A549 (cell line): ENCODE measurements at regions not wholly inside any gene's neighbourhood (a gene's known extent, or its start where the extent isn't known, plus 50 kb on each side); places are given as distances from the start of the nearest gene placed in this dataset.

Experiments
- ATAC-seq, 2 experiments: fragments of 200-7000 bp in 1 of 2; fragments of >200 bp in 1 of 2; cut with Nextera tagmentation in 1 of 2; cut with Tn5 transposase in 1 of 2; 3 replicates each; pipeline versions ENCODE4 v1.8.0 to v1.9.1; 2018 to 2020; ENCODE audit warnings: mild to moderate bottlenecking in 1 of 2, moderate library complexity in 1 of 2
- CTCF ChIA-PET: fragments of 300-600 bp; sonication (Branson Sonifier 250); formaldehyde crosslinking; extraction: SDS; loops from one replicate; lab custom pipeline; 2021; ENCODE audit warnings: antibody characterized with exemption, inconsistent platforms; lab: Yijun Ruan, JAX
- POLR2A ChIA-PET: fragments of 350-600 bp; formaldehyde crosslinking; extraction: SDS; loops from one replicate; lab custom pipeline; 2021; ENCODE audit warnings: antibody characterized with exemption, inconsistent platforms; lab: Yijun Ruan, JAX
- DNase-seq, 2 experiments: peaks; one replicate each; pipeline versions ENCODE4 v3.0.0 to v3.0.0-alpha.2; 2011 to 2016; ENCODE audit warnings: low read depth in 1 of 2, low spot score in 1 of 2
- FAIRE-seq: peaks from 2 replicates; lab custom pipeline; 2011; peaks lifted over from hg19 to GRCh38; lab: Jason Lieb, UNC
- H3K27ac ChIP-seq, 2 experiments: fragments of >200 bp; sonication (Bioruptor Twin); formaldehyde crosslinking; 3 replicates each; pipeline ENCODE4 v1.5.1; 2016 to 2017
- H3K4me1 ChIP-seq: fragments of >200 bp; sonication (Bioruptor Twin); formaldehyde crosslinking; 3 replicates; pipeline ENCODE4 v1.6.1; 2016
- H3K4me2 ChIP-seq: fragments of >200 bp; sonication (Bioruptor Twin); formaldehyde crosslinking; 3 replicates; pipeline ENCODE4 v1.6.1; 2016
- H3K4me3 ChIP-seq: fragments of >200 bp; sonication (Bioruptor Twin); formaldehyde crosslinking; 3 replicates; pipeline ENCODE4 v1.5.1; 2016
- H3K9me3 ChIP-seq: fragments of >200 bp; sonication (Bioruptor Twin); formaldehyde crosslinking; 3 replicates; pipeline ENCODE4 v1.6.1; 2016
- CBX2 ChIP-seq: fragments of 200-600 bp; sonication (generic); IDR thresholded peaks from 2 replicates; pipeline ENCODE4 v1.6.1; 2016; ENCODE audit warnings: low read depth, mild to moderate bottlenecking, borderline replicate concordance
- CEBPB ChIP-seq, 2 experiments: fragments of >200 bp in 1 of 2; sonication (Bioruptor Twin) in 1 of 2; formaldehyde crosslinking in 1 of 2; IDR thresholded peaks; 2 replicates each; pipeline ENCODE4 v1.6.1; 2012 to 2016
- EHF ChIP-seq: fragments of 250-450 bp; sonication (Bioruptor Pico); IDR thresholded peaks from 2 replicates; pipeline ENCODE4 v1.5.0; 2020; ENCODE audit warnings: mild to moderate bottlenecking
- EHMT2 ChIP-seq: fragments of 200-600 bp; sonication (generic); IDR thresholded peaks from 2 replicates; pipeline ENCODE4 v1.6.1; 2016; ENCODE audit warnings: antibody characterized with exemption, low read depth, mild to moderate bottlenecking, moderate library complexity
- GATA3 ChIP-seq: IDR thresholded peaks from 2 replicates; pipeline ENCODE4 v1.6.1; 2012; ENCODE audit warnings: borderline replicate concordance
- HDAC2 ChIP-seq: fragments of 200-600 bp; sonication (generic); IDR thresholded peaks from 2 replicates; pipeline ENCODE4 v1.6.1; 2016
- JUN ChIP-seq, 2 experiments: fragments of >200 bp; sonication (Bioruptor Twin); formaldehyde crosslinking; IDR thresholded peaks; 2 replicates in 1 of 2; 3 replicates in 1 of 2; pipeline ENCODE4 v1.6.1; 2016 to 2017
- JUNB ChIP-seq: fragments of >200 bp; sonication (Bioruptor Twin); formaldehyde crosslinking; IDR thresholded peaks from 2 replicates; pipeline ENCODE4 v1.6.1; 2016
- KDM5A ChIP-seq: fragments of 200-600 bp; sonication (generic); IDR thresholded peaks from 2 replicates; pipeline ENCODE4 v1.6.1; 2016; ENCODE audit warnings: antibody characterized with exemption, mild to moderate bottlenecking
- NPAS2 ChIP-seq: fragments of 250-450 bp; sonication (Bioruptor Pico); IDR thresholded peaks from 2 replicates; pipeline ENCODE4 v1.8.0; 2022; ENCODE audit warnings: mild to moderate bottlenecking, moderate library complexity, borderline replicate concordance
- PHF8 ChIP-seq: fragments of 200-600 bp; sonication (generic); IDR thresholded peaks from 2 replicates; pipeline ENCODE4 v1.6.1; 2016; ENCODE audit warnings: low read depth, mild to moderate bottlenecking, antibody characterized with exemption, moderate library complexity, borderline replicate concordance
- RAD21 ChIP-seq, 2 experiments: fragments of >200 bp in 1 of 2; sonication (Bioruptor Twin) in 1 of 2; formaldehyde crosslinking in 1 of 2; IDR thresholded peaks in 1 of 2; conservative IDR thresholded peaks in 1 of 2; 2 replicates in 1 of 2; 3 replicates in 1 of 2; pipeline ENCODE4 v1.6.1; 2012 to 2018; ENCODE audit warnings: inconsistent platforms in 1 of 2
- RARB ChIP-seq: fragments of 250-450 bp; sonication (Bioruptor Pico); IDR thresholded peaks from 2 replicates; pipeline ENCODE4 v1.8.0; 2021; ENCODE audit warnings: mild to moderate bottlenecking, moderate library complexity
- RFX5 ChIP-seq: fragments of 450-650 bp; IDR thresholded peaks from 2 replicates; pipeline ENCODE4 v1.7.1; 2014; ENCODE audit warnings: antibody characterized with exemption, mild to moderate bottlenecking, moderate library complexity
- RNF2 ChIP-seq: fragments of 200-600 bp; sonication (generic); IDR thresholded peaks from 2 replicates; pipeline ENCODE4 v1.6.1; 2016; ENCODE audit warnings: low read depth, mild to moderate bottlenecking, antibody characterized with exemption, moderate library complexity, borderline replicate concordance
- SMC3 ChIP-seq: fragments of >200 bp; sonication (Bioruptor Twin); formaldehyde crosslinking; IDR thresholded peaks from 3 replicates; pipeline ENCODE4 v1.6.1; 2018; ENCODE audit warnings: inconsistent platforms
- TP53 ChIP-seq: fragments of 250-450 bp; sonication (Bioruptor Pico); IDR thresholded peaks from 2 replicates; pipeline ENCODE4 v1.5.0; 2021; ENCODE audit warnings: mild to moderate bottlenecking, moderate library complexity
- ZFP36 ChIP-seq: fragments of 450-650 bp; IDR thresholded peaks from 2 replicates; pipeline ENCODE4 v1.6.1; 2014; ENCODE audit warnings: borderline replicate concordance; ENCODE audit not compliant: partially characterized antibody
- ZSCAN20 ChIP-seq: fragments of 250-450 bp; sonication (Bioruptor Pico); IDR thresholded peaks from 2 replicates; pipeline ENCODE4 v1.8.0; 2022; ENCODE audit warnings: mild to moderate bottlenecking, moderate library complexity
- WGBS: methylation state at CpG from one replicate; pipeline ENCODE4 v1.1.6; 2017; ENCODE audit errors: missing lambda C conversion rate; 5-methylcytosine and 5-hydroxymethylcytosine counted together
- TF ChIP-seq, protein P1 (sequence below): fragments of 250-450 bp; sonication (Bioruptor Pico); IDR thresholded peaks from 2 replicates; pipeline ENCODE4 v1.5.0; 2020; ENCODE audit warnings: low read depth, mild to moderate bottlenecking, moderate library complexity
- TF ChIP-seq, protein P2 (sequence below): fragments of 150-350 bp; IDR thresholded peaks from 2 replicates; pipeline ENCODE4 v1.6.1; 2014; ENCODE audit warnings: low read depth, mild to moderate bottlenecking, low read length
- TF ChIP-seq, protein P3 (sequence below): IDR thresholded peaks from 2 replicates; pipeline ENCODE4 v1.6.1; 2012; ENCODE audit warnings: low read depth, borderline replicate concordance
- TF ChIP-seq, protein P4 (sequence below): fragments of 450-650 bp; IDR thresholded peaks from 2 replicates; pipeline ENCODE4 v1.6.1; 2014; ENCODE audit warnings: antibody characterized with exemption

DNA sequence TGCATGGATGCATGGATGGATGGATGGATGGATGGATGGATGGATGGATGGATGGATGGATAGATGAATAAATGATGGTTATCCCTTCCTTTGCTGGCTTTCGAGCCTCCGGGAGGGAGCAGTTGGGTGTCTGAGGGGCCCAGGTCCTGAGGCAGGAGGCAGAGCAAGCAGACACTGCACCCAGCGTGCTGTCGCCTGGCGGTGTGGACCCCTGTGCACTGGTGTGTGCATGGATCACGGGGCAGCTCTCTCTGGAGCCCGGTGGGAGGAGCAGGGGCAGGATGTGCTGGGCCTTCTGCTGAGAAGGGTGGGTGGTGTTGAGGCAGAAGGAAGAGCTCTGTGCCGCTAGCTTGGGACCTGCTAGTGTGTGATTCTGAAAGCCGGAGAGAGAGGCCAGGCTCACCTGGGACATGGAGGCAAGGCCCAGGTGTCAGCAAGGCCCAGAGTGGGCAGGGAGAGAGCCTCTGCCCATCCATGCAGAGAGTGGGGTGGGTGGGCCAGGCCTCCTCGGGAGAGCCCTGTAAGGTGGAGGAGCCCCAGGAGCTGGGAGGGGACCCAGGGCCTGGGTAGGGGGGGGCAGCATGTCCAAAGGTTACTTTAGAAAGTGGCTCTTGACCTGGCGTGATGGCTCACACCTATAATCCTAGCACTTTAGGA is 254.4 kb downstream of the BRD1 start (continued):
- TF ChIP-seq, protein P1, sequence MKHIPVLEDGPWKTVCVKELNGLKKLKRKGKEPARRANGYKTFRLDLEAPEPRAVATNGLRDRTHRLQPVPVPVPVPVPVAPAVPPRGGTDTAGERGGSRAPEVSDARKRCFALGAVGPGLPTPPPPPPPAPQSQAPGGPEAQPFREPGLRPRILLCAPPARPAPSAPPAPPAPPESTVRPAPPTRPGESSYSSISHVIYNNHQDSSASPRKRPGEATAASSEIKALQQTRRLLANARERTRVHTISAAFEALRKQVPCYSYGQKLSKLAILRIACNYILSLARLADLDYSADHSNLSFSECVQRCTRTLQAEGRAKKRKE (CRISPR knock-in tag): no peak

DNA sequence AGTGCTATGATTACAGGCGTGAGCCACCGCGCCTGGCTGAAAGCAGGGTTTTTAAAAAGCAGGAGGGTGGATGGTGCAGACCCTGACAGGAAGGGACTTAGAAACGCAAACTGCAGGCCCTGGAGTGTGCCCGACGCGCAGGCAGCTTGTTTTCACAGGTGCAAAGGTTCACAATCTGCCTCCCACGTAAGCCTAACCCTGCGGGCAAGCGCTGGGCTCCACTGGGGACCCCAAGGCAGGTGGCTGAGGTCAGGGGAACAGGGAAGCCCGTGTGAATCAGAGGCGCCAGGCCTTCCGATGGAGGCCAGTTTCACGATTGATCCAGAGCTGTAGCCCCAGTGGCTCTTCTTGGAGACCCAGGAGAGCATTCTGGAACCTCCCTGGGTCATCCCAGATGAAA is 256.3 kb downstream of the BRD1 start:
- POLR2A ChIA-PET: no interaction called here
- Histone ChIP-seq H3K4me1 (no peaks in the 10 kb centered on the region), H3K9me3 (no peaks in the 10 kb centered on the region), H3K4me3 (no peak overlapping the region), H3K4me2 (no peak overlapping the region), H3K27ac (no peak overlapping the region)
- CTCF ChIA-PET: no interaction called here
- DNase-seq: no peak
- TF ChIP-seq RAD21 (conservative IDR thresholded peaks at IDR 0.05 in 1 of 2, IDR thresholded peaks at IDR 0.05 in 1 of 2) (no peak), ZFP36 (no peak), ZSCAN20 (CRISPR knock-in tag) (no peak), PHF8 (no peak), CEBPB (IDR thresholded peaks at IDR 0.05) (no peak), SMC3 (no peak), RNF2 (no peak), KDM5A (no peak)
- TF ChIP-seq, protein P2, sequence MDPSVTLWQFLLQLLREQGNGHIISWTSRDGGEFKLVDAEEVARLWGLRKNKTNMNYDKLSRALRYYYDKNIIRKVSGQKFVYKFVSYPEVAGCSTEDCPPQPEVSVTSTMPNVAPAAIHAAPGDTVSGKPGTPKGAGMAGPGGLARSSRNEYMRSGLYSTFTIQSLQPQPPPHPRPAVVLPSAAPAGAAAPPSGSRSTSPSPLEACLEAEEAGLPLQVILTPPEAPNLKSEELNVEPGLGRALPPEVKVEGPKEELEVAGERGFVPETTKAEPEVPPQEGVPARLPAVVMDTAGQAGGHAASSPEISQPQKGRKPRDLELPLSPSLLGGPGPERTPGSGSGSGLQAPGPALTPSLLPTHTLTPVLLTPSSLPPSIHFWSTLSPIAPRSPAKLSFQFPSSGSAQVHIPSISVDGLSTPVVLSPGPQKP: no peak
- TF ChIP-seq, protein P3, sequence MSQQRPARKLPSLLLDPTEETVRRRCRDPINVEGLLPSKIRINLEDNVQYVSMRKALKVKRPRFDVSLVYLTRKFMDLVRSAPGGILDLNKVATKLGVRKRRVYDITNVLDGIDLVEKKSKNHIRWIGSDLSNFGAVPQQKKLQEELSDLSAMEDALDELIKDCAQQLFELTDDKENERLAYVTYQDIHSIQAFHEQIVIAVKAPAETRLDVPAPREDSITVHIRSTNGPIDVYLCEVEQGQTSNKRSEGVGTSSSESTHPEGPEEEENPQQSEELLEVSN: no peak
- TF ChIP-seq, protein P1 (CRISPR knock-in tag): no peak
- ATAC-seq: no peak
- FAIRE-seq: no peak
- WGBS: 70% methylated on average over 11 of the region's 14 CpGs

DNA sequence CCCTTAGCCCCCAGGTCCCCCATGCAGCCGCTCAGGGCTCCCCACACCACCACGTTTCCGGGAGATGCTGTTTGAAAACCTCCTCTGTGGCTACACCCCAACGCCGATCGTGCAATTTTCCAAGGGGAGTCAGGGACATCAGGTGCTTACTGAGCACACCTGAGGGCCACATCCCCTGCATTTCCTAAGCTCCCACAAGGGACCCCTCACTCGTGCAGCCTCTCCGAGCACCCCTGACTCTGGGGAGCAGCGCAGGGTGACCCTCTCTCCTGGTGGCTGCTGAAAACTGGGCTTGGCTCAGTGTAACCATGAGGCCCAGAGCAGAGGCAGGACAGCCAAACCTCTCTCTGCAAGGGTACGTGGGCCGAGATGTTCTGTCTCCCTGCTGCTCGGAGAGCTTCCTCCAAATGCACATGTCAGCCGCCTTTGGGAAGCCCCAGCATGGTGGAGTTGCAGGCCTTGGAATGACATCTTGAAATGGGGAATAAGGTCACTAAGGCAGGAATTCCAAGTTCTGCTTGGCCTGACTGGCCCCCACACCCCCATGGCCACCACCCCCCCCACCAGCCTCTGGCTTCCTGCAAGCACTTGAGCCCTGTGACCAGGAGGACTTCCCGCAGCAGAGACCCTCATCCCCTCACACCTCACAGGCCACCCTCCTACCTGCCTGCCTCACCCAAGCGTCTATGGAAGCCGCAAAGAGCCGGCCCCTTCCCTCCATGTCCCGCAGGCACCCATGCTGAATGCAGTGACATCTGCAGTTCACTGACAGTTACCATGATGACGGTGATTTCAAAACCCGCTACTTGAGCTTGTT is 257.4 kb downstream of the BRD1 start:
- DNase-seq (no peak), FAIRE-seq (no peak), ATAC-seq (no peak)
- Histone ChIP-seq H3K4me3 (no peak overlapping the region), H3K9me3 (no peaks in the 10 kb centered on the region), H3K27ac (no peak overlapping the region), H3K4me1 (no peaks in the 10 kb centered on the region), H3K4me2 (no peak overlapping the region)
- CTCF ChIA-PET: no interaction called here
- POLR2A ChIA-PET: no interaction called here
- whole genome bisulfite sequencing: 11% methylated on average over 3 of the region's 20 CpGs
- no peak for TF ChIP-seq RAD21 (conservative IDR thresholded peaks at IDR 0.05 in 1 of 2, IDR thresholded peaks at IDR 0.05 in 1 of 2)
- TF ChIP-seq GATA3: no peak
- no peak for TF ChIP-seq CBX2
- no peak for TF ChIP-seq JUNB
- no peak for TF ChIP-seq EHF (CRISPR knock-in tag)
- no peak for TF ChIP-seq RARB (CRISPR knock-in tag)
- no peak for TF ChIP-seq NPAS2 (CRISPR knock-in tag)
- no peak for TF ChIP-seq JUN (IDR thresholded peaks at IDR 0.05)
- no peak for TF ChIP-seq EHMT2
- TF ChIP-seq TP53 (CRISPR knock-in tag): no peak
- no peak for TF ChIP-seq HDAC2
- TF ChIP-seq, protein P4, sequence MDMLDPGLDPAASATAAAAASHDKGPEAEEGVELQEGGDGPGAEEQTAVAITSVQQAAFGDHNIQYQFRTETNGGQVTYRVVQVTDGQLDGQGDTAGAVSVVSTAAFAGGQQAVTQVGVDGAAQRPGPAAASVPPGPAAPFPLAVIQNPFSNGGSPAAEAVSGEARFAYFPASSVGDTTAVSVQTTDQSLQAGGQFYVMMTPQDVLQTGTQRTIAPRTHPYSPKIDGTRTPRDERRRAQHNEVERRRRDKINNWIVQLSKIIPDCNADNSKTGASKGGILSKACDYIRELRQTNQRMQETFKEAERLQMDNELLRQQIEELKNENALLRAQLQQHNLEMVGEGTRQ: no peak
- TF ChIP-seq RFX5: no peak
